Stomach (tissue), 4 donors: ENCODE measurements at regions not wholly inside any gene's neighbourhood (a gene's known extent, or its start where the extent isn't known, plus 50 kb on each side); places are given as distances from the start of the nearest gene placed in this dataset.

Source experiments
- POLR2AphosphoS5 ChIP-seq, 3 donors: sonication (generic); formaldehyde crosslinking; IDR thresholded peaks; one replicate each; pipeline ENCODE4 v1.6.1; 2016; ENCODE audit warnings: antibody characterized with exemption in 3 of 3
- TF ChIP-seq, protein P1 (sequence below), 7 experiments: fragments of 450-650 bp in 4 of 7; fragments of 200-600 bp in 3 of 7; sonication (generic) in 3 of 7; IDR thresholded peaks; one replicate each; pipeline ENCODE4 v1.5.1; 2016 to 2019; ENCODE audit warnings: antibody characterized with exemption in 7 of 7, control low read depth in 2 of 7, mild to moderate bottlenecking in 1 of 7

DNA sequence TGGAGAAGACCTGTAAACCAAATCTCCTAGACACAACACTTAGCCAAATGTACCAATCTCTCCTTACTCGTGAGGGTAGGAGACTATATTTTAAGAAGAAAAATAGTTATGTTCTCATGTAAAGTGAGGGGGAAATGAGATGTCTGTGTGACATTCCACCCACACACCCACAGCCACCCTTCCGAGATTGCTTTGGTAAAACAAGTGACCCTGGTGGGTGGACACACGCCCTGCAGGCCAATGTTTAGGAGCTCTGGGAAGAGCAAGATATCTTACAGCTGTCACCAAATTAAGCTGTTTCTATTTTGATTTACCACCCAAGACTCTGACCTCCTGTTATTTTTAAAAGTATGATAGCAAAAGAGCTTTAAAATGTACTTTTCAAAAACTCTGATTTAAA, 147.2 kb upstream of the PFKP start:
- TF ChIP-seq POLR2AphosphoS5 (IDR thresholded peaks at IDR 0.05) = no peak
- TF ChIP-seq, protein P1, sequence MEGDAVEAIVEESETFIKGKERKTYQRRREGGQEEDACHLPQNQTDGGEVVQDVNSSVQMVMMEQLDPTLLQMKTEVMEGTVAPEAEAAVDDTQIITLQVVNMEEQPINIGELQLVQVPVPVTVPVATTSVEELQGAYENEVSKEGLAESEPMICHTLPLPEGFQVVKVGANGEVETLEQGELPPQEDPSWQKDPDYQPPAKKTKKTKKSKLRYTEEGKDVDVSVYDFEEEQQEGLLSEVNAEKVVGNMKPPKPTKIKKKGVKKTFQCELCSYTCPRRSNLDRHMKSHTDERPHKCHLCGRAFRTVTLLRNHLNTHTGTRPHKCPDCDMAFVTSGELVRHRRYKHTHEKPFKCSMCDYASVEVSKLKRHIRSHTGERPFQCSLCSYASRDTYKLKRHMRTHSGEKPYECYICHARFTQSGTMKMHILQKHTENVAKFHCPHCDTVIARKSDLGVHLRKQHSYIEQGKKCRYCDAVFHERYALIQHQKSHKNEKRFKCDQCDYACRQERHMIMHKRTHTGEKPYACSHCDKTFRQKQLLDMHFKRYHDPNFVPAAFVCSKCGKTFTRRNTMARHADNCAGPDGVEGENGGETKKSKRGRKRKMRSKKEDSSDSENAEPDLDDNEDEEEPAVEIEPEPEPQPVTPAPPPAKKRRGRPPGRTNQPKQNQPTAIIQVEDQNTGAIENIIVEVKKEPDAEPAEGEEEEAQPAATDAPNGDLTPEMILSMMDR (IDR thresholded peaks at IDR 0.05) = no peak
